Left ventricle myocardium superior (tissue), 1 donor: ENCODE measurements at regions not wholly inside any gene's neighbourhood (a gene's known extent, or its start where the extent isn't known, plus 50 kb on each side); places are given as distances from the start of the nearest gene placed in this dataset.
A peak's percentile ranks its signal among the peaks of the same experiment; 100 is the strongest.

Experiments used
- ATAC-seq: fragments of 200-7000 bp; cut with Tn5 transposase; one replicate; pipeline ENCODE4 v1.9.1; 2020; ENCODE audit warnings: mild to moderate bottlenecking, moderate library complexity
- DNase-seq: peaks from one replicate; pipeline ENCODE4 v3.0.0-alpha.2; 2020
- intact Hi-C: fragments of 100-400 bp; cut with micrococcal nuclease; formaldehyde crosslinking; loops from one replicate; pipeline ENCODE4 v1.11.0; 2022
- donor health status: DM: no; HTN: yes; CAD: no; lungs with severe emphysema.

DNA sequence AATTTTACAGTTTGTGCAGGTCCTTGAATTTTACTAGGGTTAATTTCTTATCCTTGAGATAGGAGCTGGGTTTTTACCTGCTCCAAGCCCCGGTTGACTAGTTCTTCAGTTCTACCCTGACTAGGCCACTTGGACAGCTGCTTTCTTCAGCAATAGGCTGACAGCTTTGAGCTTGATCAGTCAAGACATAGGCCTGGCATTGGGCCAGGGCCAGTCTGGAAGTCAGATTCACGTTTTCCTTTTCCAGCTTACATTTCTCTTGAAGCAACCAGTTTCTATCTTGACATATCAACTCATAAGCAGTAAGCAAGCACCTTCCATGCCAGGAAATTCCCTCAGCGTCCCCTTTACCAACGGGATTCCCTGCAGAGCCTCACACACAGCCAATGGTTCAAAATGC is 63.7 kb upstream of the AJAP1 start:
- DNase-seq (no peak), ATAC-seq (no peak)
- intact Hi-C loops: loop anchor here (10.0 kb wide), 1 partner anchor 166 kb away; no protein-coding TSS in a partner anchor

DNA sequence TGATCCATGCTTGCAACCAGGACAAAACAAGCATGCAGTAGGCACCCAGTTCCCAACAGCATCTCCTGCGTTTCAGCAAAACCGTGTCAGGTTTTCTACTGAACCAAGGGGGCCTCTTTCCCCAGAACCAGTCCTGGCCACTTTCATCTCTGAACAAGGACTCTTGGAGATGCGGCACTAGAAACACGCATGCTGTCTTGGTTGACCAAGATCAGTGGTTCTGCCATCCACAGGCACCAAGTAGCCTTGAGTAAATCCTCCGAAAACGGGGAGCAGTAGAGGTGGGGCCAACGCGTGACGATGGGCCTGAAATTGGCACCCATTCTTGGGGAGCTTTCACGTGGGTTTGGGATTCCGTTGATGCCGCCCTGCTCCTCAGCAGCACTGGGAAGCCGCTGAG is 62.5 kb upstream of the AJAP1 start:
- DNase-seq: no peak
- intact Hi-C loops: loop anchor here (10.0 kb wide), 1 partner anchor 167 kb away; no protein-coding TSS in a partner anchor
- no peak for ATAC-seq

DNA sequence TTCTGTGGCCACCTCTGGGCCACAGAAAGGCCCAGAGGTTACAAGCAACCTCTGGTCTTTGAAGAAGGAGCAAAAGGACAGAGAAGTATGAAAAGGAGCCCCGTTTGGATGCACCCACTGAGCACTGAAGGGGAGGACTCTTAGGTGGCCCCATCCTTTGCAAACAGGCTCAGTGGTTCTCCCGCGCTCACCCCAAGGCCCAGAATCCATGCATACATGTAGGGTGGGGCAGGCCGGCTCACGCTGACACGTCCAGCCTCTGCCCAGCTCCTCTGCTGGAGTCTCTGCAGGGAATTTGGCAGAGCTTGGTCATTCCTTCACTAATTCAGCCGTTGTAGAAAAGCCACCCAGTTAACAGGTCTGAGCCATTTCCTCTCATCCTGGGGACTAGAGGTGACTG is 61.3 kb upstream of the AJAP1 start:
- ATAC-seq: no peak
- DNase-seq: no peak
- intact Hi-C loops: loop anchor here (10.0 kb wide), 1 partner anchor 168 kb away; no protein-coding TSS in a partner anchor

DNA sequence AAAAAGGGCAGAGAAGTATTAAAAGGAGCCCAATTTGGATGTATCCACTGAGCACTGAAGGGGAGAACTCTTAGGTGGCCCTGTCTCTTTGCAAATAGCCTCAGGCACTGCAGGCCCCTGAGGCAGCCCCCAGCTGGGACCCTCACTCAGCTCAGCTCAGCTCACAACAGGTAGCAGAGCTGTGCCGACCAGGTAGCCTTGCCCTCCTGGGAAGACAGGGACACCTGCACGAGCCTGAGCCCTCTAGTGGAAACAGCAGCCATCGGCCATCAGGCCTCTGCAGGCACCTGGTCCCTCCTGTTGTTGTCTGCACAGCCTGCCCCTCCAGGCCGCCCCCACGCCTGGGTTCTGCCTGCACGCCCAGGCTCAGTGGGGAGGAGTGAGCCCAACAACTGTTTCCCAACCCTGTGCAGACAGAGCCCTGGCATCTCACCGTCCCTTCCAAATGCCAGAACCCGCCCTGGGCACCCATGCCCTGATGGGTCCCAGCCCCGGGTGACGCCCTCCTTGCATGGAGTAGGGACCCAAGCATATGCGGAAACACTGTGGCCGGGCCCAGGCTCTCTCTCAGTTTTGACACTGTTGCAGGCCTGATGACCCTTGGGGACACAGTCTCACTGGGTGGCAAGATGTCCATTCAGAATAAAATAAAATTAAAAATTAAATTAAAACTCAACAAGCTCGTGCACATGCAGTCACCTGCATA is 60.0 kb upstream of the AJAP1 start:
- DNase-seq (no peak), ATAC-seq (no peak)
- intact Hi-C loops: loop anchor here (10.0 kb wide), 1 partner anchor 170 kb away; no protein-coding TSS in a partner anchor

DNA sequence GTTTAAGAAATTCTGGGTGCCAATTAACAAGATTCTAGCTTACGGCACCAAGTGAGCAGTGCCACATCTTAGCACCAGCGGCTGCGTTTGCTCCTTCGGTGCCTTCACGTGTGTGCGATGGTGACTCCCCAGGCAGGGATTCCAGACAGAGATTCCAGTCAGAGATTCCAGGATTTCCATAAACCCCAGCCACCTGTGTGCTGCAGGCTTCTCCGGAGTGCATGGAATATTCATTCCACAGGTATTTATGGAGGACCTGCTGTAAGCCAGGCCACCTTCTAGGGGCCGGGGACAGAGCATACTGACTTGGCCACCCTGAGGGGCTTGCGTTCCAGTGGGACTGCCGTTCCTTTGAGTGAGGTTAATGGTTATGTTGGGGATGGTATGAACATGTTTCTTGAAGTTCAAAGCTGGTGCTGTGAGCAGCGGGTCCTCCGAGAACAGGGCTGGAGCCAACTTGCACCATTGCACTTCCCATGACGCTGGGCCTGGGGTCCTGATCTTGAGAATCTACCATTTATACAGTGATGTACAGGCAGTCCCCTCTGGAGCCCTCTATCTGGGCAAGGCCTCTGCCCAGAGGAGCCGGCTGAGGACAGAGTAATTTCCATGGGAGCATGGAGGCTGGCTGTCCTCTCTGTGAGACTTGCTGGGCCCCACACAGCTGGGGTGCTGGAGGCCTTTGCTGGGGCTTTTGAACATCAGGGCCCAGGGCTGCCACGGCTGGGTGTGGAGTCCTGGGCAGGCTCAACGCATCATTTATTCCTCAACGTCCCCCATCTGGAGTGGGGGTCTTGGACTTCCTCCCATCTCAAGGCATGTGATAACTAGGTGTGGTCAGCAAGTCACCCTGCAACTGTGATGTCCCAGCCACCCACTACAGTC is 58.8 kb upstream of the AJAP1 start:
- ATAC-seq: no peak
- intact Hi-C loops: loop anchor here (10.0 kb wide), 1 partner anchor 171 kb away; no protein-coding TSS in a partner anchor
- DNase-seq: no peak

DNA sequence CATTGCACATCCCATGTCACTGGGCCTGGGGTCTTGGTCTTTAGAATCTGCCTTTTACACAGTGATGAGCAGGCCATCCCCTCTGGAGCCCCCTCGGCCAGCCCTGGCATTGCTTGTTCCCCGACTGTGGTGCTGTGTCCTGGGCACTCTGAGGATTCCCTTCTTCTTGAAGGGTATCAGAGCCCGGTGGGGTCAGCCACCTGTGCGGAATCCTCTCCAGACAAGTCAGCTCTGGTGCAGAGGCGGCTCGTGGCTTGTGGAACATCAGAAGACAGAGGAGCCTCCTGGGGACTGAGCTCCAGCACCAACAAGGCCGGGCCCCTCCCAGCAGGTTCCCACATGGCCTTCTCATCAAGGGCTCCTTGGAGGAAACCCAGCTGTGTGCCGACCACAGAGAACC is 57.9 kb upstream of the AJAP1 start:
- intact Hi-C loops: loop anchor here (10.0 kb wide), 1 partner anchor 172 kb away; no protein-coding TSS in a partner anchor
- ATAC-seq: no peak

DNA sequence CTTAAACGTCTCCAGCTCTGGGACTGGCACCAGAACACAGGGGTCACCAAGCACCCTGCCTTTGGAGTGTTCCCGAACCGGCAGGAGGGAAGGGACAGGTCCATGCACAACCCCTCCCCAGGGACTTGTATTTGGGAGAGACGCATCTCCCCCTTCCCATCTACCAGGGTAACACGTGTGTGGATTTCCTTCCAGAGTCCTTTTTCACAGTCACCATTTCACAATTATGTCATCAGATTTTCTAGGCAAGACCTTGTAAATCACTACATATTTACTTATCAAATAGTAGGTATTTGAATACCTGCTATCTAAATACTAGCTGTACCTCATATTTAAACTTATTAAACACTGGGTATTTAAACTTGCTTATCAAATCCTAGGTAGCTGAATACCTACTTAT is 57.4 kb upstream of the AJAP1 start:
- intact Hi-C loops: loop anchor here (10.0 kb wide), 1 partner anchor 172 kb away; no protein-coding TSS in a partner anchor
- DNase-seq (no peak), ATAC-seq (no peak)

More for the DNA sequence above, 57.9 kb upstream of the AJAP1 start:
- no peak for DNase-seq

DNA sequence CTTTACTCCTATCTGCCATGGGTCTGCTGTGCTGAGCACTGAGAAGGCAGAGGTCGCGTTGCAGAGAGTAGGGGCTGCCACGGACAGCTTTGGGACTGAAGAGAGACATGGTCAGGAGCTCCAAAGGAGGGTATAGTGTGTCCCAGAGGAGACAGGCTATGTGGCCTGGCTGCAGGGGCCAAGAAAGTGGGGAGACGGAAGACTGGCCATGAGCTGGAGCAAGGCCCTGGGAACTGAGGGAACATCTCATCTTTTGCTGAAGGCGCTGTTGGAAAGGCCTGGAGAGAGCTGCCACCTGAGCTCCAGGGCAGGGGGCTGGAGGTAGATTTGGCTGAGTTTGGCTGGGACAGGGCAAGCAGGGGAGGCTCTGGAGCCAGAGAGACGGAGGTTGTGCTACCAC is 55.8 kb upstream of the AJAP1 start:
- intact Hi-C loops: loop anchor here (10.0 kb wide), 1 partner anchor 174 kb away; no protein-coding TSS in a partner anchor
- ATAC-seq (no peak), DNase-seq (no peak)

DNA sequence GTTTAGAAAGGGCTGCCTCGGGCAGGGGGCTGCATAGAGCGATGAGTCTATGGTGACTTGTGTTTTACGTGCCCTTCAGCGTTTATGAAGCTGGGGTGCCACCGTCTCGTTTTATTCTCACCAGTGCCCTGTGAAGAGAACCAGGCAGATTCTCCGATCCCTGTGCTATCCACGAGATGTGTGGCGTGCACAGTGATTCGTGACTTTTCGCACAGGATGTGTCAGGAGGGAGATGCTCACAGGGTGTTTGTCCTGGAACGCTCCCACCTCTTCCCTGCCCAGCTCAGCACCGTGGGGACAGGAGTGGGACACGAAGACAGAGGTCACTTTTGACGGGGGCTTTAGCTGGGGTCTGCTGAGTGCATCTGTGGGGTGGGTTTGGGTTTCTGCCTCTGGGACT is 54.9 kb upstream of the AJAP1 start:
- no peak for DNase-seq
- no peak for ATAC-seq
- intact Hi-C loops: loop anchor here (10.0 kb wide), 1 partner anchor 175 kb away; no protein-coding TSS in a partner anchor

DNA sequence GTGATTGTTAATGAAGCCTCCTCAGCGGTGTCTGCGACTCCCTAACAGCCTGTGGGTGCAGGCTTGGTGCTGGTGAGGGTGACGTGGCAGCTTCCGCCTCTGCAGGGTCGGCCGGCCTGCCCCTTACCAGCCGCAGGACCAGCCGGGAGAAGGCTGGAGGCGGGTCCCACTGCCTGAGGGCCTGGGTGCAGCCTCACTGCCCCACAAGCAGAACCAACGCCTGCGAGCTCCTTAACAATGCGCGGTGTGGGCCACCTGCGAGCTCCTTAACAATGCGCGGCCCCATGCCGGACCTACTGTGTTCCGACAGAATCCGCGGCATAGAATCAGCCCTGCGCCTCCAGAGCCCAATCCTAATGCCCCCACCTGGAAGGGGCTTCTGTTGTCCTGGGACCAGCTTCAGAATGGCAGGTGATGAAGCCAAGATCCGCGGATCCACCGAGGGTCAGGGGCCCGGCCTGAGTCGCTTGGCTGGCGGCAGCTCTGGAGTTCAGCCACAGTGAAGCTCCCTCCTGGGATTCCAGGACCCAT is 54.4 kb upstream of the AJAP1 start:
- intact Hi-C loops: loop anchor here (10.0 kb wide), 1 partner anchor 175 kb away; no protein-coding TSS in a partner anchor
- DNase-seq (no peak), ATAC-seq (no peak)

DNA sequence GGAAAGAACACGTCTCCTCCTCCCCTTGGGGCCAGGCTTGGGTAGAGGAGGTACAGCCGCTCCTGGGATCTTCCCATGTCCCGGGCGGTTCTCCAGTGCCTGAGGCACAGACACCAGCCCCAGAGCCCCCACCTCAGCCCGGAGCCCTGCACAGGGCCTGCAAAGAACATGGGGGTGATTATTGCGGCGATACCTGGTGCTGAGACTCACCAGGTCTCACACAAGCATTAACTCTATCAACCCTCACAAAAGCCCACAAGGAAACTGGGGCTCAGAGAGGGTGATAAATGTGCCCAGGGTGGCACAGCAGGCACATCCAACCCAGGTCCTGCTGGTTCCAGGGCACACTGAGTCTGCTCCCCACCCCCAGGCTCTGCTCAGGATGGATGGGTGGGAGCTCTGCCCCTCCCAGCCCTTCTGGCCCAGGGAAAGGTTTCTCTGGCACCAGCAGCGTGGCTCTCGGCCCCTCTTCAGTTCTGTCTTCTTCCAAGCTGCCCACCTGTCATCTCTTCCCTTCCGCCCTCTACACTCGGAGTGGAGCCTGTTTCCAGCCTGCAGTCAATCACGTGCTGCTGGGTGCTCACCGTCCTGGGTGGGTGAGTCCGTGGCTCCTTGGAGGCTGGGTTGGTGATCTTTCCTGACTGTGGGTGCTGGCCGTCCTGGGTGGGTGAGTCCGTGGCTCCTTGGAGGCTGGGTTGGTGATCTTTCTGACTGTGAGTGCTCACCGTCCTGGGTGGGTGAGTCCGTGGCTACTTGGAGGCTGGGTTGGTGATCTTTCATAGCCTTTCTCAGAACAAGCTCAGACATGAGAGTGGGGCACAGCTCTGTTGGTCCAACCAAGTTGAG is 53.6 kb upstream of the AJAP1 start:
- ATAC-seq (no peak), DNase-seq (no peak)
- intact Hi-C loops: no loop called here

DNA sequence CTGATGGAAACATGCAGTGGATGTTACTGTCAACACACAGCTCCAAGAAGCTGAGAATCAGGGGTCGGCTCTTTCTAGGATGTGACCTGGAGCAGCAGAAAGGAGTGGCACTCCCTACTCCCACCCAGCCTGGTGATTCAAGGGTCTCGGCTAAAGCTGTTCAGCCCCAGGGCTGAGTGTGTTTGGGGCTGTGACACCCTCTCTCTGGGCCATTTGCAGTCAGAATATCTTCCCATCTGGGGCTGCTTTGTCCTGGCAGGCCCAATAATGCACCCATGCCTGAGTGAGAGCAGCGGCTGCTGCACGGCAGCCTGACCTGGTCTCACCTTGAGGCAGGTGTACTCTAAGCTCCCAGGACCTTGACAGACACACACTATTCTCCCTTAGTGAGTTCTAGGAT is 52.5 kb upstream of the AJAP1 start:
- DNase-seq (no peak), ATAC-seq (no peak)
- intact Hi-C loops: no loop called here

DNA sequence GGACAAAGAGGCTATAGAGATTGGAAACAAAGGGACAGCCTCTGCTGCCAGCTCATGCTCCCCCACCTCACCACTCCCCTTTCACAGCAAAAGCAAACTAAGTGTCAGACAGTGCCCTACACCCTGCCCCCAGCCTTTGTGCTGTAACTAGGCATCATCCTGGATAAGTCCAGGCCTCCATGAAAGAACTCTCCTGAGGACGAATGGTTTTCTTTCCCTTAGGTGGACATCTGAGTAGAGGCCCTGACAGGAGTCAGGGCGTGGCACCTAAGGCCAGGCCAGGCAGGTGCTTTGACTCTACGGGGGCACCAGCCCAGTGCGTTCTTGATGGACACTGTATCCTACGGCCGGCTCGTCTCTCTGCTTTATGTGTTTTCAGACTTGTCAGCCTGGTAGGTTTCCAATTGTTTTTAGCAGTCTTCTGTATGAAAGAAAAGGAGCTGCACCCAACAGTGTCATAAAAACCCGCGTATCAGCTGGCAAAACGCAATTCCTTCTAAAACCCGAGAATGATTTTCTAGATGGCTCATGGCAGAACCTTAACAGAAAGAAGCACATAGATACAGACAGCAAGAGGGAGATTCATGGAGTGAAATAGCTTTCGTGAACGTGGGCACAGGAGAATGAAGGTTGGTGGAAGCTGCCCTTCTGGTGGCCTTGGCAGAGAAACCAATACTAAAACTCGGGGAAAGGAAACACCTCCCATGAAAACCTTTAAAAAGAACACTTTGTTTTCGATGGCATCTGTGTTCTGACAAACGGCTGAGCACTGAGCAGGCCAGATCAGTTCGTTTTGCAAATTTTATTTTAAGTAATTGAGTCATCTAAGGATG is 51.7 kb upstream of the AJAP1 start:
- intact Hi-C loops: no loop called here
- DNase-seq (no peak), ATAC-seq (no peak)

DNA sequence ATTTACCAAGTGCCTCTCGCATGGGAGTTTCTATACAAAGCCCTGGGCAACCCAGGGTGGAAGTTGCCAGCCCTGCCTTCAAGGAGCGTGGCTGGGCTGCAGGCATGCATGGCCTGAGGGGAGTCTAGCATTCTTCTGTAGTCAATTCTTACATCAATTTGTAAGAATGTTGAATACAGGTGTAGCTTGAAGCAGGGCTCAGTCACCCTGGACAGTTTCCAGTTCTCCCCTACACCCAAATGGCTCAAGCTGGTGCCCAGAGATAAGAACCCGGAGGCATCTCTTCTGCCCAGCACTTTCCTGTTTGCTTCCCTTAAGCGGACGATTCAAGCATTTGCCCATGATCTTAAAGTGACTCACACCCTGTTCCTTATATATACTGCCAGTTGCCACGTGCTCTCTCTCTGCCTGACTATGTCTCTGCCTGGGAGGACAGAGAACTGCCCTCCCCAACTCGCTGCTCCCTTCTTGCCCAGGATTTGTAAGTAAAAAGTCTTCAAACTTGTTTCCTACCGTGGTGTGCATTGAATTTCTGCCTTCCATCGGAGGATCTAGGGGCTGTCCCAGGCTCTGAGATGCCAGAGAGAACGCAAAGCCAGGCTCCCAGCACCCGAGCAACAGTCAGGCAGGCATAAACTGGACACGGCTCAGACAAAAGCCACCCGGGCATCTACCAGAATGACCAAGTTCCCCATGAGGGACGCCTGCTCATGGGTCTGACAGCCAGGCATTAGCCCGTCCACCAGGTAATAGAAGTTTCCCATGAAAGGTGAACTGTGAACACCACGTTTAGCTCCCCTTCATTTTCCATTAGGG is 50.9 kb upstream of the AJAP1 start:
- ATAC-seq (peak; percentile 43), DNase-seq (no peak)
- intact Hi-C loops: no loop called here
